MM.1S (cell line): ENCODE measurements at regions not wholly inside any gene's neighbourhood (a gene's known extent, or its start where the extent isn't known, plus 50 kb on each side); places are given as distances from the start of the nearest gene placed in this dataset.

Source experiments
- DNase-seq: peaks from one replicate; pipeline ENCODE4 v3.0.0-alpha.2; 2015
- H2AFZ ChIP-seq: fragments of 300-600 bp; sonication (generic); 2 replicates; pipeline ENCODE4 v1.6.0; 2016; ENCODE audit warnings: antibody characterized with exemption, low read length
- H3F3A ChIP-seq: fragments of 300-600 bp; sonication (generic); 2 replicates; pipeline ENCODE4 v1.6.1; 2016; ENCODE audit warnings: mild to moderate bottlenecking, antibody characterized with exemption, low read length, moderate library complexity, mixed read lengths; ENCODE audit not compliant: insufficient read depth
- H3K27ac ChIP-seq: fragments of 300-600 bp; sonication (generic); 2 replicates; pipeline ENCODE4 v1.5.1; 2016; ENCODE audit warnings: mild to moderate bottlenecking, low read length
- H3K27me3 ChIP-seq: fragments of 300-600 bp; sonication (generic); replicated peaks from 2 replicates; pipeline ENCODE4 v1.6.0; 2016; ENCODE audit warnings: low read length; ENCODE audit not compliant: insufficient read depth
- H3K36me3 ChIP-seq: fragments of 300-600 bp; sonication (generic); replicated peaks from 2 replicates; pipeline ENCODE4 v1.6.1; 2016; ENCODE audit warnings: mild to moderate bottlenecking, low read length, mixed read lengths; ENCODE audit not compliant: insufficient read depth
- H3K4me1 ChIP-seq: fragments of 300-600 bp; sonication (generic); 2 replicates; pipeline ENCODE4 v1.6.1; 2016; ENCODE audit warnings: low read length, mixed read lengths
- H3K4me2 ChIP-seq: fragments of 300-600 bp; sonication (generic); 2 replicates; pipeline ENCODE4 v1.6.0; 2016; ENCODE audit warnings: low read depth, low read length
- H3K4me3 ChIP-seq: fragments of 300-600 bp; sonication (generic); 2 replicates; pipeline ENCODE4 v1.5.1; 2016; ENCODE audit warnings: low read length, mixed read lengths
- H3K79me2 ChIP-seq: fragments of 300-600 bp; sonication (generic); 2 replicates; pipeline ENCODE4 v1.6.1; 2016; ENCODE audit warnings: mixed run types, low read length, mixed read lengths
- H3K9ac ChIP-seq: fragments of 300-600 bp; sonication (generic); 2 replicates; pipeline ENCODE4 v1.6.1; 2016; ENCODE audit warnings: low read length, mixed read lengths
- H3K9me2 ChIP-seq: fragments of 300-600 bp; sonication (generic); replicated peaks from 2 replicates; pipeline ENCODE4 v1.6.1; 2016; ENCODE audit warnings: mild to moderate bottlenecking, low read length, mixed read lengths; ENCODE audit not compliant: insufficient read depth
- H3K9me3 ChIP-seq: fragments of 300-600 bp; sonication (generic); replicated peaks from 2 replicates; pipeline ENCODE4 v1.6.1; 2016; ENCODE audit warnings: mild to moderate bottlenecking, low read length, mixed read lengths; ENCODE audit not compliant: insufficient read depth
- H4K20me1 ChIP-seq: fragments of 300-600 bp; sonication (generic); 2 replicates; pipeline ENCODE4 v1.6.1; 2016; ENCODE audit warnings: mild to moderate bottlenecking, low read length, moderate library complexity, mixed read lengths; ENCODE audit not compliant: insufficient read depth
- CTCF ChIP-seq: fragments of 300-600 bp; sonication (generic); IDR thresholded peaks from 2 replicates; pipeline ENCODE4 v1.5.1; 2016; ENCODE audit warnings: antibody characterized with exemption, low read length, mixed read lengths
- EZH2 ChIP-seq: fragments of 300-600 bp; sonication (generic); optimal IDR thresholded peaks from 2 replicates; pipeline ENCODE3; 2017; ENCODE audit warnings: low read depth, mild to moderate bottlenecking, antibody characterized with exemption, low read length, mixed read lengths
- EZH2phosphoT487 ChIP-seq: fragments of 300-600 bp; sonication (generic); IDR thresholded peaks from 2 replicates; pipeline ENCODE4 v1.6.1; 2018; ENCODE audit warnings: antibody characterized with exemption, low read length

GRCh38 chr2:205868773-205869333 is 186.6 kb downstream of the NRP2 start:
- no peaks in the 10 kb centered on the region for H3K79me2 ChIP-seq
- no peak overlapping the region for H2AFZ ChIP-seq
- TF ChIP-seq EZH2phosphoT487: no peak
- no peak for TF ChIP-seq EZH2
- TF ChIP-seq CTCF: no peak
- no peaks in the 10 kb centered on the region for H3F3A ChIP-seq
- H4K20me1 ChIP-seq: no peaks in the 10 kb centered on the region
- H3K4me3 ChIP-seq: no peak overlapping the region
- H3K27me3 ChIP-seq: no peaks in the 10 kb centered on the region
- no peak for DNase-seq
- no peaks in the 10 kb centered on the region for H3K9me3 ChIP-seq
- H3K27ac ChIP-seq: no peak overlapping the region
- no peaks in the 10 kb centered on the region for H3K9me2 ChIP-seq
- no peaks in the 10 kb centered on the region for H3K4me1 ChIP-seq
- no peak overlapping the region for H3K9ac ChIP-seq
- no peaks in the 10 kb centered on the region for H3K36me3 ChIP-seq
- no peak overlapping the region for H3K4me2 ChIP-seq

GRCh38 chr2:205868053-205868452 is 185.8 kb downstream of the NRP2 start:
- no peaks in the 10 kb centered on the region for H3K36me3 ChIP-seq
- no peak overlapping the region for H3K4me3 ChIP-seq
- no peak overlapping the region for H3K4me2 ChIP-seq

GRCh38 chr2:205867371-205867770 is 185.1 kb downstream of the NRP2 start:
- H3K9ac ChIP-seq: no peak overlapping the region

More at GRCh38 chr2:205868053-205868452, 185.8 kb downstream of the NRP2 start:
- H3K9ac ChIP-seq: no peak overlapping the region
- H3K9me3 ChIP-seq: no peaks in the 10 kb centered on the region
- H3K79me2 ChIP-seq: no peaks in the 10 kb centered on the region
- TF ChIP-seq EZH2phosphoT487 (no peak), EZH2 (no peak), CTCF (no peak)
- H3K27ac ChIP-seq: no peak overlapping the region
- no peaks in the 10 kb centered on the region for H3K27me3 ChIP-seq
- DNase-seq: no peak
- no peaks in the 10 kb centered on the region for H4K20me1 ChIP-seq
- H2AFZ ChIP-seq: no peak overlapping the region
- H3K9me2 ChIP-seq: no peaks in the 10 kb centered on the region
- no peaks in the 10 kb centered on the region for H3F3A ChIP-seq
- no peaks in the 10 kb centered on the region for H3K4me1 ChIP-seq

More at GRCh38 chr2:205867371-205867770, 185.1 kb downstream of the NRP2 start:
- TF ChIP-seq EZH2phosphoT487 (no peak), EZH2 (no peak), CTCF (no peak)
- no peaks in the 10 kb centered on the region for H4K20me1 ChIP-seq
- no peak overlapping the region for H2AFZ ChIP-seq
- no peaks in the 10 kb centered on the region for H3K36me3 ChIP-seq
- no peaks in the 10 kb centered on the region for H3K9me2 ChIP-seq
- H3K79me2 ChIP-seq: no peaks in the 10 kb centered on the region
- H3F3A ChIP-seq: no peaks in the 10 kb centered on the region
- no peak overlapping the region for H3K4me3 ChIP-seq
- no peak overlapping the region for H3K27ac ChIP-seq
- H3K4me1 ChIP-seq: no peaks in the 10 kb centered on the region
- H3K4me2 ChIP-seq: no peak overlapping the region
- DNase-seq: no peak
- no peaks in the 10 kb centered on the region for H3K27me3 ChIP-seq
- H3K9me3 ChIP-seq: no peaks in the 10 kb centered on the region
